ENCODE measurements at regions not wholly inside any gene's neighbourhood (a gene's known extent, or its start where the extent isn't known, plus 50 kb on each side); places are given as distances from the start of the nearest gene placed in this dataset.

DNA sequence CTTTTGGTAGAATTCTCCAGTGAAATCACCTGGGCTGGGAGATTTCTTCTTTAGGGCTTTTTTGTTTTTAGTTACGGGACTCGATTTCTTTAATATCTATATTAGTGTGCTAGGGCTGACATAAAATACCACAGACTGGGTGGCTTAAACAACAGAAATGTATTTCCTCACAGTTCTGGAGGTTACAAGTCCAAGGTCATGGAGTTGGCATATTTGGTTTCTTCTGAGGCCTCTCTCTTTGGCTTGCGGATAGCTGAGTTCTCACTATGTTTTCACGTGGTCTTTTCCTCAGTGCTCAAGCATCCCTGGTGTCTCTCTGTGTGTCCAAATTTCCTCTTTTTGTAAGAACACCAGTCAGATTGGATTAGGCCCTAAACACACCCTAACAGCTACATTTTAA, 208.5 kb upstream of the DTNA start:
- H3K9ac ChIP-seq (ENCODE audit: control insufficient read depth, insufficient read depth, low read length), result no peak overlapping the region
- H2AFZ ChIP-seq (ENCODE audit: control insufficient read depth, low read depth, low read length), result no peak overlapping the region
- FAIRE-seq (no peak), DNase-seq (ENCODE audit: low read depth, low spot score) (no peak), ATAC-seq (no peak)
- no peak overlapping the region for H3K4me2 ChIP-seq (ENCODE audit: control insufficient read depth, insufficient read depth)
- no peak overlapping the region for H3K4me3 ChIP-seq
- BruUV-seq (replicated peaks), result no TSS peak
- SMC1A ChIA-PET (ENCODE audit: uncharacterized antibody, unreplicated experiment), result interaction anchor here (0.7 to 2.1 kb wide), 4 partner anchors 9 to 450 kb away, joined by 3 to 5 read pairs (median 4); no protein-coding TSS in a partner anchor
- POLR2A ChIA-PET, result interaction anchor here (1.2 kb wide), 1 partner anchor 8 kb away, joined by 4 read pairs; no protein-coding TSS in a partner anchor
- H3K36me3 ChIP-seq (ENCODE audit: control insufficient read depth in 2 of 2, insufficient read depth in 2 of 2, low read length in 1 of 2), result no peaks in the 10 kb centered on the region
- H3K79me2 ChIP-seq (ENCODE audit: control insufficient read depth, insufficient read depth, low read length), result no peaks in the 10 kb centered on the region
- TF ChIP-seq ASH2L (IDR thresholded peaks at IDR 0.05; ENCODE audit: borderline replicate concordance, low read depth), result no peak
- no peak for TF ChIP-seq HCFC1 (IDR thresholded peaks at IDR 0.05; ENCODE audit: low read length)
- TF ChIP-seq, protein P1, sequence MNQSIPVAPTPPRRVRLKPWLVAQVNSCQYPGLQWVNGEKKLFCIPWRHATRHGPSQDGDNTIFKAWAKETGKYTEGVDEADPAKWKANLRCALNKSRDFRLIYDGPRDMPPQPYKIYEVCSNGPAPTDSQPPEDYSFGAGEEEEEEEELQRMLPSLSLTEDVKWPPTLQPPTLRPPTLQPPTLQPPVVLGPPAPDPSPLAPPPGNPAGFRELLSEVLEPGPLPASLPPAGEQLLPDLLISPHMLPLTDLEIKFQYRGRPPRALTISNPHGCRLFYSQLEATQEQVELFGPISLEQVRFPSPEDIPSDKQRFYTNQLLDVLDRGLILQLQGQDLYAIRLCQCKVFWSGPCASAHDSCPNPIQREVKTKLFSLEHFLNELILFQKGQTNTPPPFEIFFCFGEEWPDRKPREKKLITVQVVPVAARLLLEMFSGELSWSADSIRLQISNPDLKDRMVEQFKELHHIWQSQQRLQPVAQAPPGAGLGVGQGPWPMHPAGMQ (IDR thresholded peaks at IDR 0.05; ENCODE audit: borderline replicate concordance), result no peak
- no peak for TF ChIP-seq FOXK2 (IDR thresholded peaks at IDR 0.05)
- no peak for TF ChIP-seq SMAD5 (IDR thresholded peaks at IDR 0.05; ENCODE audit: low read depth)
- TF ChIP-seq, protein P2, sequence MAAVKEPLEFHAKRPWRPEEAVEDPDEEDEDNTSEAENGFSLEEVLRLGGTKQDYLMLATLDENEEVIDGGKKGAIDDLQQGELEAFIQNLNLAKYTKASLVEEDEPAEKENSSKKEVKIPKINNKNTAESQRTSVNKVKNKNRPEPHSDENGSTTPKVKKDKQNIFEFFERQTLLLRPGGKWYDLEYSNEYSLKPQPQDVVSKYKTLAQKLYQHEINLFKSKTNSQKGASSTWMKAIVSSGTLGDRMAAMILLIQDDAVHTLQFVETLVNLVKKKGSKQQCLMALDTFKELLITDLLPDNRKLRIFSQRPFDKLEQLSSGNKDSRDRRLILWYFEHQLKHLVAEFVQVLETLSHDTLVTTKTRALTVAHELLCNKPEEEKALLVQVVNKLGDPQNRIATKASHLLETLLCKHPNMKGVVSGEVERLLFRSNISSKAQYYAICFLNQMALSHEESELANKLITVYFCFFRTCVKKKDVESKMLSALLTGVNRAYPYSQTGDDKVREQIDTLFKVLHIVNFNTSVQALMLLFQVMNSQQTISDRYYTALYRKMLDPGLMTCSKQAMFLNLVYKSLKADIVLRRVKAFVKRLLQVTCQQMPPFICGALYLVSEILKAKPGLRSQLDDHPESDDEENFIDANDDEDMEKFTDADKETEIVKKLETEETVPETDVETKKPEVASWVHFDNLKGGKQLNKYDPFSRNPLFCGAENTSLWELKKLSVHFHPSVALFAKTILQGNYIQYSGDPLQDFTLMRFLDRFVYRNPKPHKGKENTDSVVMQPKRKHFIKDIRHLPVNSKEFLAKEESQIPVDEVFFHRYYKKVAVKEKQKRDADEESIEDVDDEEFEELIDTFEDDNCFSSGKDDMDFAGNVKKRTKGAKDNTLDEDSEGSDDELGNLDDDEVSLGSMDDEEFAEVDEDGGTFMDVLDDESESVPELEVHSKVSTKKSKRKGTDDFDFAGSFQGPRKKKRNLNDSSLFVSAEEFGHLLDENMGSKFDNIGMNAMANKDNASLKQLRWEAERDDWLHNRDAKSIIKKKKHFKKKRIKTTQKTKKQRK (IDR thresholded peaks at IDR 0.05; ENCODE audit: low read depth, low read length), result no peak
- no peak for TF ChIP-seq FOS (IDR thresholded peaks at IDR 0.05; ENCODE audit: borderline replicate concordance, extremely low read depth, insufficient read length)
- TF ChIP-seq, protein P3, sequence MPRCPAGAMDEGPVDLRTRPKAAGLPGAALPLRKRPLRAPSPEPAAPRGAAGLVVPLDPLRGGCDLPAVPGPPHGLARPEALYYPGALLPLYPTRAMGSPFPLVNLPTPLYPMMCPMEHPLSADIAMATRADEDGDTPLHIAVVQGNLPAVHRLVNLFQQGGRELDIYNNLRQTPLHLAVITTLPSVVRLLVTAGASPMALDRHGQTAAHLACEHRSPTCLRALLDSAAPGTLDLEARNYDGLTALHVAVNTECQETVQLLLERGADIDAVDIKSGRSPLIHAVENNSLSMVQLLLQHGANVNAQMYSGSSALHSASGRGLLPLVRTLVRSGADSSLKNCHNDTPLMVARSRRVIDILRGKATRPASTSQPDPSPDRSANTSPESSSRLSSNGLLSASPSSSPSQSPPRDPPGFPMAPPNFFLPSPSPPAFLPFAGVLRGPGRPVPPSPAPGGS (IDR thresholded peaks at IDR 0.05; ENCODE audit: borderline replicate concordance, insufficient read depth, low read depth, low read length, poor library complexity, severe bottlenecking), result no peak
- TF ChIP-seq, protein P4, sequence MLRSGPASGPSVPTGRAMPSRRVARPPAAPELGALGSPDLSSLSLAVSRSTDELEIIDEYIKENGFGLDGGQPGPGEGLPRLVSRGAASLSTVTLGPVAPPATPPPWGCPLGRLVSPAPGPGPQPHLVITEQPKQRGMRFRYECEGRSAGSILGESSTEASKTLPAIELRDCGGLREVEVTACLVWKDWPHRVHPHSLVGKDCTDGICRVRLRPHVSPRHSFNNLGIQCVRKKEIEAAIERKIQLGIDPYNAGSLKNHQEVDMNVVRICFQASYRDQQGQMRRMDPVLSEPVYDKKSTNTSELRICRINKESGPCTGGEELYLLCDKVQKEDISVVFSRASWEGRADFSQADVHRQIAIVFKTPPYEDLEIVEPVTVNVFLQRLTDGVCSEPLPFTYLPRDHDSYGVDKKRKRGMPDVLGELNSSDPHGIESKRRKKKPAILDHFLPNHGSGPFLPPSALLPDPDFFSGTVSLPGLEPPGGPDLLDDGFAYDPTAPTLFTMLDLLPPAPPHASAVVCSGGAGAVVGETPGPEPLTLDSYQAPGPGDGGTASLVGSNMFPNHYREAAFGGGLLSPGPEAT (IDR thresholded peaks at IDR 0.05; ENCODE audit: low read depth), result no peak
- no peak for TF ChIP-seq GATAD2B (conservative IDR thresholded peaks at IDR 0.05; ENCODE audit: low read depth)
- TF ChIP-seq ETV6 (conservative IDR thresholded peaks at IDR 0.05 in 1 of 2, IDR thresholded peaks at IDR 0.05 in 1 of 2; ENCODE audit: borderline replicate concordance in 1 of 2, low read depth in 1 of 2), result no peak
- no peak for TF ChIP-seq JUND (IDR thresholded peaks at IDR 0.05; ENCODE audit: low read depth, low read length)
- no peak for TF ChIP-seq CREB1 (IDR thresholded peaks at IDR 0.05; ENCODE audit: low read depth)
- TF ChIP-seq POU2F2 (IDR thresholded peaks at IDR 0.05; ENCODE audit: borderline replicate concordance, low read depth, low read length), result no peak
- no peak for TF ChIP-seq SP1 (IDR thresholded peaks at IDR 0.05; ENCODE audit: low read depth, low read length)
- no peak for TF ChIP-seq MEF2A (IDR thresholded peaks at IDR 0.05; ENCODE audit: insufficient read depth, low read depth, low read length)
- no peak for TF ChIP-seq TCF12 (IDR thresholded peaks at IDR 0.05; ENCODE audit: low read depth, low read length)
- no peak for TF ChIP-seq DPF2 (IDR thresholded peaks at IDR 0.05)
- no peaks in the 10 kb centered on the region for H3K27me3 ChIP-seq (replicated peaks in 1 of 2; ENCODE audit: control insufficient read depth in 2 of 2, insufficient read depth in 2 of 2, low read length in 1 of 2)
- no peaks in the 10 kb centered on the region for H3K9me3 ChIP-seq (replicated peaks; ENCODE audit: control insufficient read depth, insufficient read depth, low read length)
- intact Hi-C loops (cut with micrococcal nuclease; ENCODE audit: unreplicated experiment), result no loop called here
- in situ Hi-C loops (cut with MboI), result no loop called here
- no peaks in the 10 kb centered on the region for H4K20me1 ChIP-seq (ENCODE audit: control insufficient read depth, insufficient read depth)
- no peaks in the 10 kb centered on the region for H3K4me1 ChIP-seq (ENCODE audit: control insufficient read depth, insufficient read depth, low read length)
- 48% methylated on average over 4 of the region's 4 CpGs for WGBS (ENCODE audit: insufficient coverage, insufficient replicate concordance, low lambda C conversion rate, missing lambda C conversion rate)
- CTCF ChIA-PET, result interaction anchor here (0.7 to 1.2 kb wide), 2 partner anchors 8 to 32 kb away, joined by 3 read pairs; no protein-coding TSS in a partner anchor
- RAD21 ChIA-PET (ENCODE audit: unreplicated experiment), result no interaction called here
- H3K27ac ChIP-seq (ENCODE audit: control insufficient read depth, insufficient read depth), result no peak overlapping the region

Data from GM12878 (cell line).